GM12875 (cell line): ENCODE measurements at regions not wholly inside any gene's neighbourhood (a gene's known extent, or its start where the extent isn't known, plus 50 kb on each side); places are given as distances from the start of the nearest gene placed in this dataset.

Experiments
- H3K4me3 ChIP-seq: one replicate; pipeline ENCODE4 v1.5.1; 2011; ENCODE audit warnings: low read depth, low read length, control low read depth
- CTCF ChIP-seq: IDR thresholded peaks from 2 replicates; pipeline ENCODE4 v1.5.1; 2011; ENCODE audit warnings: low read depth, mild to moderate bottlenecking, control low read depth, inconsistent platforms, low read length, moderate library complexity, borderline replicate concordance; ENCODE audit not compliant: insufficient read depth

- no peak for TF ChIP-seq CTCF
- no peak overlapping the region for H3K4me3 ChIP-seq
Measured at GRCh38 chr18:22473366-22473765, 55.7 kb upstream of the CTAGE1 start.

DNA sequence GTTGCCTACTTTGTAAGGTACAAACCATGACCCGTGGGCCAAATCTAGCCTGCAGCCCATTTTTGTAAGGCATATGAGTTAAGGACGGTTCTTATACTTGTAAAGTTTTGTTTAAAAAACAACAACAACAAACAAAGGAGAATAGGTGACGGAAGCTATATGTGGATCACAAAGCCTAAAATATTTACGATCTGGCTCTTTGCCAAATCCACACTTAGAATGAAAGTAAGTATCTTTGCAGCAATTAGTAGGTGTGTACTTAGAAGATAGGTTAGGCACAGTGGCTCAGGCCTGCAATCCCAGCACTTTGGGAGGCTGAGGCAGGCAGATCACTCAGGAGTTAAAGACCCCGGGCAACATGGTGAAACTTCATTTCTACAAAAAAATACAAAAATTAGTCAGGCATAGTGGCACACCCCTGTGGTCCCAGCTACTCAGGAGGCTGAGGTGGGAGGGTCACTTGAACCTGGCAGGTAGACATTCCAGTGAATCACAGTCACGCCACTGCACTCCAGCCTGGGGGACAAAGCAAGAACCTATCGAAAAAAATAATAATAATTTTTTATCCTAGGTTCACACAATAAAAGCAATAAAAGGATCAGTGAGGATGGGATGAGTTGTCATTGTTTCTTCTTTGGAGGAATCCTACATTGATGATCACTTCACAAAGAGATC is 57.8 kb upstream of the CTAGE1 start:
- H3K4me3 ChIP-seq, result no peak overlapping the region
- no peak for TF ChIP-seq CTCF

DNA sequence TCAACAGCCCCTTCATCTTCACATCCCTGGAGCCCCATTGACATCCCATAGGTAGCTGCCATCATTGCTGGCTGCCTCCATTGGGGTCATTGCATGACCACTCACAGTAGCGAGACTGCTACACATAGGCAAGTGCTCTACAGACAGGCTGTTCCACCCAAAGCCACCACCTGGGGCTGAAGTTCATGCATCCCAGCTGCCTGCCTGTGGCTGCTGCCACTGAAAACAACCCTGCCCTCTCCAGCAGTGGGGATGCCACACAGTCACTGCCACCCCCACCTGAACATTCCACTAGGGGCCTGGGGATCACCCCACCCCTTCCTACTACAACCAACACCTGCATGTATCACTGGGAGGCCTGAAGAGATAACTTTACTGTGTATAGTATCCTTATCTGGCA is 59.5 kb upstream of the CTAGE1 start:
- no peak overlapping the region for H3K4me3 ChIP-seq
- TF ChIP-seq CTCF, result no peak

DNA sequence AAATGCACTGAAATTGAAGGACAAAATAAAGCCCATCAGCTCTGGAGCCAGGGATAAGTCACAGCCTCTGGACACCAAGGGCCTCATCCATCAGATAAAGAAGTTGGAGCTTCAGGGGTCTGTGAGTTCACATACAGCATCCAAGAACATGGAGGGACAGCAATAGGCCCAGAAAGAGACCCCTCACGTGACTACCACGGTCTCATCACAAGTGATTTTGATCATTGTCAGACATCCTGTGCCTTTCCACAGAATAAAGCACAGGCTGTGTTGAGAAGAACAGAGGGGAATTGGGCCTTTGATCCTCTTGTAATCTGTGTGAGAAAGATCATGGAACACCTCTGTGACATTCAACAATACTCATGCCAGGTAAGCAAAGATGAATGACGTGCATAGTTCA is 65.2 kb upstream of the CTAGE1 start:
- no peak overlapping the region for H3K4me3 ChIP-seq
- TF ChIP-seq CTCF, result no peak

- no peak for TF ChIP-seq CTCF
- H3K4me3 ChIP-seq, result no peak overlapping the region
Measured at GRCh38 chr18:22483407-22483806, 65.7 kb upstream of the CTAGE1 start.

DNA sequence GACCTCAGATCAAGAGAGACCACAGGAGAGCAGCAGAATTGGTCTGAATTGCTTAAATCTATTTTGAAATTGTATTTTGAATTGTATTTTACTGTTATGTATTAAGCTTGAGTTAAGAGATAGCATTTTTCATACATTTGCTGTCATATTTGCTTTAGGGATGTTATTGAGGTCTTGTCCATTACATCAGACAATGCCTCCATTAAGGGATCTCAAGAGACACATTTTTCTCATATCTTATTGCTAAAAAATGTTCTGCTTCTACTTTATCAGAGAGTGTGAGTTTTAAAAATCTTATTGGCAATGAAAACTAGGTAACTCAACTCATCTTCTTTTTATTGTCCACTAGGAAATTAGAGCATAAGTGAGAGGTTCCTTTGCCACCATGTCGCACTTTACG is 66.8 kb upstream of the CTAGE1 start:
- TF ChIP-seq CTCF, result no peak
- H3K4me3 ChIP-seq, result no peak overlapping the region

DNA sequence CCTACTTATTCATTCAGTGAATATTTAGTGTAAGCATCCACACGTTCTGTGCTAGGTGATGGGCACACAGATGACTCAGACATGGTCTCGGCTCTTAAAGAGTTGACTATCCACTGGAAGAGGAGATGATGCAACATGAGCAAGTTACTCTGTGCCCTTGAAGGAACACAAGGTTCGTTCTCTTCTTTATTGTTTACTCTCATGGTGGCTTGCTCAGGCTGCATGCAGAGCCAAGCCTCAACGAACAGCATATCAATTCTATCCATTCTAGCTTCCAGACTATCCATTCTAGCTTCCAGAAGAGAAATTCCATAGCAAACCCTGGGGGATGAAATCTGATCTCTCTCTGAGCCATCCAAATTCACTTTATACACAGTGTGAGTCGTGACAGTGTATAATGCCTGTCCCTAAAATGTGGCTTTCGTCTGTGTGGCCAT is 68.1 kb upstream of the CTAGE1 start:
- TF ChIP-seq CTCF, result no peak
- H3K4me3 ChIP-seq, result no peak overlapping the region
